ENCODE measurements at regions not wholly inside any gene's neighbourhood (a gene's known extent, or its start where the extent isn't known, plus 50 kb on each side); places are given as distances from the start of the nearest gene placed in this dataset.
"Not testable (repeated sequence)": the region's sequence is repeated elsewhere in the genome, so short reads cannot be mapped to it uniquely, and the experiment has no call there.

GRCh38 chr5:125487652-125488051, 741.2 kb upstream of the ZNF608 start:
- not testable (repeated sequence) for DNase-seq

DNA sequence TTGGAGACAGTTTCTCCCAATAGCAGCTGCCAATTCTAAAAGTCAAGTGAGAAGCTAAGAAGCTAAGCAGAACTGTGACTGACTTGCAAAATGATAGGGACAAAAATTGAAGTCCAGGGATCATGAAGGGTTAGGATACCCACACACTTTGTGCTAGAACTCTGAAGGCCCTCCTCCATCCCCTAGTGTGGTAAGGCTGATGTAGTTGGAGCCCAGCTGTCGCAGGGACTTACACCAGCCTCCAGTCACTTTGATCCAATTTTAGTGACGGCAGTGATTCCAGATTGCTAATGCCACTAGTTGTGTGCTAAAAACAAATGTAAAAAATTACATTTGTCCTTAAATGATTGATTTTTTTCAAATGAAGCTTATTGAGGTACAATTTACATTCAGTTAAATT, 742.7 kb upstream of the ZNF608 start:
- no peak for DNase-seq

GRCh38 chr5:125491986-125492492, 745.6 kb upstream of the ZNF608 start:
- no peak for DNase-seq

DNA sequence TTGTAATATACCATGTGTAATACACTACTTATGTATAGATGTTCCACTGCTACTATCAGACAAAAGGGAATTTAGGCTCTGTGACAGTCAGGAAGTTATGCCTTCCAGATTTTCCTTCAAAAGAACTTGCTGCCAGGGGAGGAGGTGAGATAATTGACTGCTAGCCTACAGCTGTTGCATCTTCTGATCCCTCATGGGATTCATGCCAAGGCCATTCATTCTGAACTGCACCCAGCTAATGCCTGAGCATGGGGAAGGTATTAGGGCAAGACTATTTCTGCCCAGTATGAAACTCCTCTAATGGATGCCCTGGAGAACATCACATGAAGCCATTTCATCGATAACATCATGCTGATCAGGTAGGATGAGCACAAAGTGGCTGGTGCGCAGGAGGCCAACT, 746.5 kb upstream of the ZNF608 start:
- DNase-seq, result no peak

- no peak for DNase-seq
Observed at GRCh38 chr5:125496393-125496792, 750.0 kb upstream of the ZNF608 start.

DNA sequence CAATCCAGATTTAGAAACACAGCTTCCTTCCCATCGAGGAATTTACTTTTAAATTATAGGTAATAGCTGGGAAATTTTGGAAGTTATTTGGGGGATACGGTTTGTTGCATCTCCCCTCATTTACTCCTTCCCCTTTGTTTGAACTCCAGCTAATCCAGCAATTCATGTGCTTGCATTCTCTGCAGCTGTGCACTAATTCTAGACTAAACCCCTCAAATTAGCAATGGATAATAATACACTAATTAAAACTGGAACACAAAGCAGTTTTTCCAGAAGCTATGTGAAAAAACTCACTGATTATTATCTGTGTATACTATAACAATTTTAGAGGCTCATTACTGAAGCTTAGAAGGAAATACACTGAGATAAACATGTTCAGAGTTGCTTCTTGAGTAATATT, 751.2 kb upstream of the ZNF608 start:
- no peak for DNase-seq

GRCh38 chr5:125499636-125500332, 753.3 kb upstream of the ZNF608 start:
- no peak for DNase-seq

GRCh38 chr5:125501396-125501795, 755.0 kb upstream of the ZNF608 start:
- DNase-seq, result no peak

DNA sequence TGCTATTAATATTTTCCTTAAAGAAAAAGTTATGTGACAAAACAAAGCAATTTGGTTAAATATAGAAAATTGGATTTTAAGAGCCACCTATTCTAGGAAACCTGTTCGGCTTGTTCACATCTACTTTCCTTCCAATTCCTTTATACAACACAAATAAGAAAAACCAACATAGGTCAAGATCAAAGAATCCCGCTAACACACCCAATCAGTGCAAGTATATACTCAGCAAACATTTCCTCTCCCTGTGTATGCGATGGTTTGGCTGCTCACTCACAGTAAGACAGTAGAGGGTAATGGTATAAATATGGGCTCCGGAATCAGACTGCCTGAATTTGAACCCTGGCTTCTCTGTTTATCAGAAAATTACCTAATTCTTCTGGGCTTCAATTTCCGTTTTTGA, 757.5 kb upstream of the ZNF608 start:
- DNase-seq, result no peak

- no peak for DNase-seq
Observed at GRCh38 chr5:125505115-125505514, 758.7 kb upstream of the ZNF608 start.

- DNase-seq, result no peak
Observed at GRCh38 chr5:125506124-125506523, 759.7 kb upstream of the ZNF608 start.

GRCh38 chr5:125508225-125508624, 761.8 kb upstream of the ZNF608 start:
- DNase-seq, result no peak

DNA sequence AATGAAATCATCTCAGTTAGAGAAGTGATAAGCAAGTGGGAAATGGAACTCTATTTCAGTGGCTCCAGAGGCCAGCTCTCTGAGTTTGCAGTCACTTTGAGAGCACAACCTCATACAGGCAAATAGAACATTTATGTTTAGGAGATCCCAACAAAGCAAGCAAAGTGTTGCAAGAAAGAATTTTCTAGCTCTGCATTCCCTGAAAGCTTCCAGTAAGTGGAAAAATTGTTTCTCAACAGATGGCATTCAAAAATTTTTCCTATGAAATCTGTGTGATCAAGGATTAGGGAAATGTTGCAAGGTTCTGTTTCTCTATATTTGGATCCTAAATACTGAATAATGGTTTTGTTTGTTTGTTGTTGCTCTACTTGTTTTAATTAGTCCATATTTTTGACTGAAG, 764.2 kb upstream of the ZNF608 start:
- no peak for DNase-seq

DNA sequence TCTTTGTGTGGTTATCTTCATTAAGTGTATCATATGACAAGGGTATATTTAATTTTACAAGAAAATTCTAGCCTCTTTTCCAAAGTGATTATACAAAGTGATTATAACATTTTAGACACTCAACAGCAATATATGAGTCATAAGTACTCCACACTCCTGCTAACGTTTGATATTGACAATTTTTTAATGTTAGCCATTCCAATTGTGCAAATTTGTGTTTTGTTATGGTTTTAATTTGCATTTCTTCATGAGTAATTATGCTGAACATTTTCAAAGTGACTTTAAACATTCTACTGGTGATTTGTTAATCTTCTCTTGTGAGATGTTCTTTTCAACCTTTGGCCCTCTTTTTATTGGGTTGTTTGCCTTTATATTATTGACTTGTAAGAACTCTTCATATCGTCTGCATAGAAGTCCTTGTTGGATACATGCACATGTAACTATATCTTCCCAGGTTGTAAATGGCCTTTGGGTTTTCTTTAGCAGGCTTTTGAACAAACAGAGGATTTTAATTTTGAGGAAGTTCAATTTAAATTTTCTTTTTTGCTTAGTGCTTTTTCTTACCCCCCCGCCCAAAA, 771.6 kb upstream of the ZNF608 start:
- no peak for DNase-seq

DNA sequence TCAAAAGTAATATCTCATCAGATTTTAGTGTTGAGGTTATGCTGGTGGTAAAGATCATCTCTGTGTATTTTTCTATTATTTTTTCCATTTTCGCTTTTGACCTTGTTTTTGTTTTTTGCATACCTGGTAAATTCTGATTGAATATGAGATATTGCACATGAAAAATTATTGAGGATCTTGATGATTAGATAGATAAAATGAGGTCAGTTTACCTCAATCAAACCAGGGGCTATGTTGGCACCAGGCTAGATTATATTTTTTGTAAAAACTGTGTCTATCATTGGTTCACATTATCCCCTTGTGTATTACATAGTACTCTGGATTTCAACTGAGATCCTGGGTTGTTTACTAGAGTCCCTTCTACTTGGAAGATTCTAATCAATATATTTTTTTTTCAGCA, 774.9 kb upstream of the ZNF608 start:
- no peak for DNase-seq

GRCh38 chr5:125525356-125525755, 778.9 kb upstream of the ZNF608 start:
- no peak for DNase-seq

DNA sequence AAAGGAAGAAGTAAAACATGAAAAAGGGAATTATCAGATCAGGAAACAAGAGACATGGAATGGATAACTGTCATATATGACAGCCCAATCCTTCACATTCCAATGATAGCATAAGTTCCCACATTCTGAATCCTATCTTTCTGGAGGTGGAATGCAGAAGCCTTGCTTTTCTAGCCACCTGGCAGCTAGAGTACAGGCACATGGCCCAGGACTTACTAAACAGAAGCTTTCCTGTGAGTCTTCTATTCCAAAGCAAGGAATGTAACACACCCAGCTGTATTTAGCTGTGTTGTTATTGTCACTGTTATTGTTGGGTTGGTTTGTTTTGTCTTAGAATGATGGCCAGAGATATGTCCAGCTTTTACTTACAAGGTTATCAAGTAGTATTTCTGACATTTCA, 780.5 kb upstream of the ZNF608 start:
- no peak for DNase-seq

DNA sequence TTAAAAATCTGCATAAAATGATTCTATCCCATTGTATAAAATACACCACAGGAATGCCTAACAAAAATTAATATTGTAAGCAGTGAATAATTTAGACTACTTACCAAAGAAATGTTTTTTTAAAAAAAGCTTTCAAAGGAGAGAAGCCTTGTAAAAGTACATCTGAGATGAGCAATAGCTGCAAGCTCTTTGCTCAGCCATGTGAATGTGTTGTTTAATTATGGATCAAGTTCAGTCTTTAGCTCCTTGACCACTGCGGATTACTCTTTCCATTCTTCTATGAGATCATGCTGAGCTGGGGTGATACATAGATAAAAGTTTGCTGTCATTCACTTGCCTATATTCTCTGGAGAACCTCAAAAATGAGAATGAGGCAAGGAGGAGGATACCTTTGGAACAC, 782.4 kb upstream of the ZNF608 start:
- no peak for DNase-seq

GRCh38 chr5:125530833-125531615, 784.6 kb upstream of the ZNF608 start:
- DNase-seq, result no peak

DNA sequence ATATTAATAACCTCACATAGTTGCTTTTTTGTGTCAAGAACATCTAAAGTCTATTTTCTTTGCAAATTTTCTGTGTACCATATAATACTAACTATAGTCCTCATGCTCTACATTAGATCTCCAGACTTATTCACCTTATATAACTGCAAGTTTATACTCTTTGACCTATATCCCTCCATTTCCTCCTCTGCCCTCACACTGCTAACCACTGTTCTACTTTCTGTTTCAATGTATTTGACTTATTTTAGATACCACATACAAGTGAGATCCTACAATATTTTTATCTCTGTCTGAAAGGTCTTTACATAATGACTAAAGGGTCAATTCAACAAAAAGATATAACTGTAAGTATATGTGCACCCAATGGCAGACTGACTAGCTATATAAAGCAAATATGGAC, 789.7 kb upstream of the ZNF608 start:
- DNase-seq, result no peak

- no peak for DNase-seq
Observed at GRCh38 chr5:125536582-125536981, 790.1 kb upstream of the ZNF608 start.

DNA sequence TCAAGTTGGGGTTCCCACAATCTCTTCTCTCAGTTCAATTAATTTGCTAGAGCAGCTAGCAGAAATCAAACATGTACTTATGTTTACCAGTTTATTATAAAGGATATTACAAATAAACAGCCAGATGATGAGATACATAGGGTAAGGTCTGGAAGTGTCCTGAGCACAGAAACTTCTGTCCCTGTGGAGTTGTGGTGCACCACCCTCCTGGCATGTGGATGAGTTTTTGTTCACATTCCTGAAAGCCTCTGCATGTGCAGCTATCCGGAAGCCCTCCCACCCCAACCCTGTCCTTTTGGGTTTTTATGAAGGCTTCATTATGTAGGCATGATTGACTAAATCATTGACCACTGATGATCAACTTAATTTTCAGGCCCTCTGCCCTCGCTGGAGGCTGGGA, 791.2 kb upstream of the ZNF608 start:
- DNase-seq, result no peak

DNA sequence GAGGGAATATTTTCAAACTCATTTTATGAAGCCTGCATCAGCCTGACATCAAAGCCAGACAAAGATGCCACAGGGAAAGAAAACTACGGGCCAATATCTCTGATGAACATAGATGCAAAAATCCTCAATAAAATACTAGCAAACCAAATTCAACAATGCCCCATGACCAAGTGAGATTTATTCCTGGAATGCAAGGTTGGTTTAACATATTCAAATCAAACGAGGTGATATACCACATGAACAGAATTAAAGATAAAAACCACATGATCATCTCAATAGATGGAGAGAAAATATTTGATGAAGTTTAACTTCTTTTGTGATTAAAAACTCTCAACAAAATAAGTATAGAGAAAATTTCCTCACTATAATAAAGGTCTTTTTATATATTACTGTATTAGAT, 792.0 kb upstream of the ZNF608 start:
- DNase-seq, result no peak

GRCh38 chr5:125541085-125541484, 794.6 kb upstream of the ZNF608 start:
- DNase-seq, result no peak
